ENCODE measurements at regions not wholly inside any gene's neighbourhood (a gene's known extent, or its start where the extent isn't known, plus 50 kb on each side); places are given as distances from the start of the nearest gene placed in this dataset.

DNA sequence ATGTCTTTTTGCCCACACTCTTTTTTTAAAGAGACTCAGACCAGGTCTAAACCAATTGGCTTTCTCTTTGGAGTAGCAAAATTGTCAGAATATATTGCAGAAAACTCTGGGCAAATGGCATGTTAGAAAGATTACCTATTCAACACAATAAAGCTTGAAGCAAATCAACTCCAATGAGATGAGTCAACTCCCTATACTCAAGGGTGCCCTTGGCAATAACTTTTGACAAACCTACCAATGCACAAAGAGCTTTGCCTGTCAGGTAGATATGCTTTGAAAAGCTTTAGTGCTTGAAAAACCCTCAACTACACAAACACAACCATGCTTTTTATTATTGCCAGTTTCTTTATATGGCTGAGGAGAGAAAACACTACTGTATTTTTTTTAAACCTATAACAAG lies 137.7 kb upstream of the GRM7 start:
- no peaks in the 10 kb centered on the region for H3K27me3 ChIP-seq (replicated peaks in 1 of 7)
- H3K4me3 ChIP-seq = no peak overlapping the region
- no peak for TF ChIP-seq POLR2A (IDR thresholded peaks at IDR 0.05)
- TF ChIP-seq POLR2AphosphoS5 (IDR thresholded peaks at IDR 0.05) = no peak
- TF ChIP-seq, protein P1, sequence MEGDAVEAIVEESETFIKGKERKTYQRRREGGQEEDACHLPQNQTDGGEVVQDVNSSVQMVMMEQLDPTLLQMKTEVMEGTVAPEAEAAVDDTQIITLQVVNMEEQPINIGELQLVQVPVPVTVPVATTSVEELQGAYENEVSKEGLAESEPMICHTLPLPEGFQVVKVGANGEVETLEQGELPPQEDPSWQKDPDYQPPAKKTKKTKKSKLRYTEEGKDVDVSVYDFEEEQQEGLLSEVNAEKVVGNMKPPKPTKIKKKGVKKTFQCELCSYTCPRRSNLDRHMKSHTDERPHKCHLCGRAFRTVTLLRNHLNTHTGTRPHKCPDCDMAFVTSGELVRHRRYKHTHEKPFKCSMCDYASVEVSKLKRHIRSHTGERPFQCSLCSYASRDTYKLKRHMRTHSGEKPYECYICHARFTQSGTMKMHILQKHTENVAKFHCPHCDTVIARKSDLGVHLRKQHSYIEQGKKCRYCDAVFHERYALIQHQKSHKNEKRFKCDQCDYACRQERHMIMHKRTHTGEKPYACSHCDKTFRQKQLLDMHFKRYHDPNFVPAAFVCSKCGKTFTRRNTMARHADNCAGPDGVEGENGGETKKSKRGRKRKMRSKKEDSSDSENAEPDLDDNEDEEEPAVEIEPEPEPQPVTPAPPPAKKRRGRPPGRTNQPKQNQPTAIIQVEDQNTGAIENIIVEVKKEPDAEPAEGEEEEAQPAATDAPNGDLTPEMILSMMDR (IDR thresholded peaks at IDR 0.05 in 8 of 11, conservative IDR thresholded peaks at IDR 0.05 in 3 of 11) = no peak
- H3K4me1 ChIP-seq = no peaks in the 10 kb centered on the region
- H3K36me3 ChIP-seq = no peaks in the 10 kb centered on the region
- peaks cover 0 to 9% (median 0%) of the 10 kb centered on the region in 8 donors for H3K9me3 ChIP-seq
- intact Hi-C loops (cut with DNase I; ENCODE audit: low total_unique reads) = no loop called here
- DNase-seq = no peak
- H3K27ac ChIP-seq = no peak overlapping the region

DNA sequence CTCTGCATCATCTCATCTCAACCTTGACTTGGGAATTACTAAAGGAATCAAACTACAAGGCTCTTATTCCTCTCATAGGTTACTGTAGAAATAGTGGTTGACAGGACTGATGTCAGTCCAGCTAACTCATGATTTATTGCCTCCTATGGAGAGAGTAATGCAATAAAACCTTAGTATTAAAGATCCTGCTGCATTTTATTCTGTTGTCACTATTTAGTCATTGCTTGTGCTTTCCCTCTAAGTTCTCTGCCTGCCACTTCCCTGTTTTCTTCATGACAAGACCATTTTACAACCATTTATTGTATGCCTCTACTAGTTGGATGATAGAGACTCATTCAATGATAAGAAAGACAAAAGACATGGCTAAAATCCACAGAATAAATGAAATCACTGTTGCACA lies 134.1 kb upstream of the GRM7 start:
- TF ChIP-seq, protein P1 (IDR thresholded peaks at IDR 0.05 in 8 of 11, conservative IDR thresholded peaks at IDR 0.05 in 3 of 11) = no peak
- TF ChIP-seq POLR2AphosphoS5 (IDR thresholded peaks at IDR 0.05) (no peak), POLR2A (IDR thresholded peaks at IDR 0.05) (no peak)
- Histone ChIP-seq H3K4me3 (no peak overlapping the region), H3K36me3 (no peaks in the 10 kb centered on the region), H3K27me3 (replicated peaks in 1 of 7) (no peaks in the 10 kb centered on the region), H3K9me3 (peaks cover 0 to 6% (median 0%) of the 10 kb centered on the region in 8 donors), H3K27ac (no peak overlapping the region), H3K4me1 (no peaks in the 10 kb centered on the region)
- no peak for DNase-seq
- intact Hi-C loops (cut with DNase I; ENCODE audit: low total_unique reads) = no loop called here

DNA sequence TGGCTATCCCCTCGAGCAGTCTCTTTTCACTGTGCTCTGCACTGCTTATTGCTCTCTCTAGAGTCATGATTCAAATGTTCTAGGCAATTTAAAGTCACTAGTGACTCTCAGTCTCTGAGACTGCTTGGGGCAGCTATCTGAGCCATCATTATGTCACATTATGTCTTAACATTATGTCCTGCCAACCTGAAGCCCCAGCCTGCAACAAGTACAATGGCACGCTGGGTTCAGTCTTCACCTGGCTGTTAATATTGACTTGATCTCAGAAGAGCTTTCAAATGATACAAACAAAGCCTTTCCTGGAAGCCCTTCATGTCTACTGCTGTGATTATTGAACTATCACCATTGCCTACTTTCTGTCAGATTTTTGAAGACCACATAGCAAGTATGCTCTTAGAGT lies 128.1 kb upstream of the GRM7 start:
- H3K27ac ChIP-seq = no peak overlapping the region
- no peaks in the 10 kb centered on the region for H3K9me3 ChIP-seq
- H3K4me3 ChIP-seq = no peak overlapping the region
- intact Hi-C loops (cut with DNase I; ENCODE audit: low total_unique reads) = no loop called here
- TF ChIP-seq, protein P1 (IDR thresholded peaks at IDR 0.05 in 8 of 11, conservative IDR thresholded peaks at IDR 0.05 in 3 of 11) = no peak
- TF ChIP-seq POLR2A (IDR thresholded peaks at IDR 0.05) = no peak
- TF ChIP-seq POLR2AphosphoS5 (IDR thresholded peaks at IDR 0.05) = no peak
- no peaks in the 10 kb centered on the region for H3K36me3 ChIP-seq
- H3K4me1 ChIP-seq = no peaks in the 10 kb centered on the region
- H3K27me3 ChIP-seq (replicated peaks in 1 of 7) = no peaks in the 10 kb centered on the region
- 71 to 85% (median 80%) methylated on average over 2 of the region's 2 CpGs for WGBS, 5 donors
- no peak for DNase-seq

DNA sequence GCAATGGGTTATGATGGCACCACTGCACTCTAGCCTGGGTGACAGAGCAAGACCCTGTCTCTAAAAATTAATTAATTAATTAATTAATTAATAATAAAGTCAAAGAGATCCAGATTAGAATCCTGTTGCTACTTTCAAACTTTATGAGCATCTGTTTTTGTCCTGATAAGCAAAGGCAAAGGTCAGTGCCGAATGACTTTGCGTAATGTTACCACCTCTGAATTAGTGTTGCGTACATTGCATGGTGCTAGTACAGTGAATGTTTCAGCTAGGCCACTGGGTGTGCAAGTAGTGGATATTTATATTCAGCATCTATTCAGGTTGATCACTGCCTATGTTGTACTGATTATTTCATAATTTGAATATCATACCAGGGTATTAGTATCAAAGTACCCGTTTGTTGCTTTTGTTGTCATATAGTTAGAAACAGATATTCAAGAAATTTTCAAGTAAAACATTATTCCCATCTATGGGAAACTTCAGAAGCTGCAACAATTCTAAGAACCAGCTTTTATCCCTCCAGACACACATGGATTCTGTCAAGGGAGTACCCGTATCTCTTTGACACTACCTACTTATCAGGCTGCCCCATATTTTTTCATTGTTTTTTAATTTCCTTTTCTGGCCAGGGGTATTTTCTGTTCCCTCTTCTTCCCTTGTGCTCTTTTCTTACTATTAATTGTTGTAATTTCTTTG lies 127.1 kb upstream of the GRM7 start:
- no peaks in the 10 kb centered on the region for H3K27me3 ChIP-seq (replicated peaks in 1 of 7)
- no peaks in the 10 kb centered on the region for H3K9me3 ChIP-seq
- no peaks in the 10 kb centered on the region for H3K36me3 ChIP-seq
- H3K4me1 ChIP-seq = no peaks in the 10 kb centered on the region
- no peak for TF ChIP-seq POLR2A (IDR thresholded peaks at IDR 0.05)
- no peak for TF ChIP-seq POLR2AphosphoS5 (IDR thresholded peaks at IDR 0.05)
- TF ChIP-seq, protein P1 (IDR thresholded peaks at IDR 0.05 in 8 of 11, conservative IDR thresholded peaks at IDR 0.05 in 3 of 11) = no peak
- H3K27ac ChIP-seq = no peak overlapping the region
- DNase-seq = no peak
- WGBS, 5 donors = 88 to 96% (median 92%) methylated on average over 5 of the region's 5 CpGs
- intact Hi-C loops (cut with DNase I; ENCODE audit: low total_unique reads) = no loop called here
- no peak overlapping the region for H3K4me3 ChIP-seq

All from spleen (tissue), 11 donors.